Glomerular endothelial cell (primary cell): ENCODE measurements at regions not wholly inside any gene's neighbourhood (a gene's known extent, or its start where the extent isn't known, plus 50 kb on each side); places are given as distances from the start of the nearest gene placed in this dataset.
"Not testable (repeated sequence)": the region's sequence is repeated elsewhere in the genome, so short reads cannot be mapped to it uniquely, and the experiment has no call there.

Source experiments
- DNase-seq: peaks from one replicate; pipeline ENCODE4 v3.0.0-alpha.2; 2011; ENCODE audit warnings: low read depth, low spot score; ENCODE audit errors: extremely low read depth

DNA sequence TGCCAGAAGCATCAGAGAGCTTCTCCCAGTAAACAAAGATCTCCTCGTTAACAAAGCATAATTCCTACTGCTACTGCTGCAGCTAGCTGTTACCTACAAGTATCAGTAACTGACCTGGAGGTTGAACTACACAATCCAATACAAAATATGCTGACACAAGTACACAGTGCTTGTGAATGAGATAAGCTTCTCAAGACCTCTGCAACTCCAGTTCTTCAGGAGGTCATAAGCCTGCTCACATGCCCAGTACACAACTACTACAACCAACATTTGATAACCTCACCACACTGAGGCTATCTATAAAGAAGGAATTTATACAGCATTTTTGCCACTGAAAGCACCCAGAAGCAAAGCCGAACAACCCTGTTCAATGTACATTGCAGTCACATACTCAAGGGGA lies 66.7 kb upstream of the SMARCAD1 start:
- DNase-seq = no peak

DNA sequence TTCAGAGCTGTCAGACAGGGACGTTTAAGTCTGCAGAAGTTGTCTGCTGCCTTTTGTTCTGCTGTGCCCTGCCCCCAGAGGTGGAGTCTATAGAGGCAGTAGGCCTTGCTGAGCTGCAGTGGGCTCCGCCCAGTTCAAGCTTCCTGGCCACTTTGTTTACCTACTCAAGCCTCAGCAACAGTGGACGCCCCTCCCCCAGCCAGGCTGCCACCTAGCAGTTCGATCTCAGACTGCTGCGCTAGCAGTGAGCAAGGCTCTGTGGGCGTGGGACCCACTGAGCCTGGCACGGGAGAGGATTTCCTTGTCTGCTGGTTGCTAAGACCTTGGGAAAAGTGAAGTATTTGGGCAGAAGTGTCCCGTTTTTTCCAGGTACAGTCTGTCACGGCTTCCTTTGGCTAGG lies 59.6 kb upstream of the SMARCAD1 start:
- DNase-seq = not testable (repeated sequence)

DNA sequence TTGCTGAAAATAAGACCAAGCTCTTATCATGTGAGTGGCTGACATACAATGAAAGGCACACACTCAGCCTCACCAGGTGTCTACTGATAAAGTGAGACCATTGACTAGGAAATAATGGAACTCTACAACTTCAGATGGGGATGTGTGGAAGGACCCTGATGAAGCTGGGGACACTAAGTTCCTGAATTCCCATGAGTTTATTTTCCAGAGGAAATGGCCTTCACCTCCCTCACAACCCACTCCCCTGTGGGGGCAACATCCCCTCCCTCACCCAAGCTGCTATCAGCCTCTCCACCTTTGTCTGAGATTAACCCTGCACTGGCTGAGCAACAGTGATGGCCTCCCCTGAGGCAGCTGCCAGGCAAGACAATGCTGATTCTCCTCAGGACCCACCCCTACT lies 55.2 kb upstream of the SMARCAD1 start:
- no peak for DNase-seq

DNA sequence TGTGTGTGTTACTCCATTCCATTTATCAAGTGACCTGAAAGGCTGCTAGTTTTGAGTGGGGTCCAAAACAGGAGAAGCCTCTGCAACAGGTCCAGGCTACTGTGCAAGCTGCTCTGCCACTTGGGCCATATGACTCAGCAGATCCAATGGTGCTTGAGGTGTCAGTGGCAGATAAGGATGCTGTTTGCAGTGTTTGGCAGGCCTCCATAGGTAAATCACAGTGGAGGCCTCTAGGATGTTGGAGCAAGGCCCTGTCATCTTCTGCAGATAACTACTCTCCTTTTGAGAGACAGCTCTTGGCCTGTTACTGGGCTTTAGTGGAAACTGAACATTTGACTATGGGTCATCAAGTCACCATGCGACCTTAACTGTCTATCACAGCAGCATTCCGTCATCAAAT lies 52.3 kb upstream of the SMARCAD1 start:
- not testable (repeated sequence) for DNase-seq

DNA sequence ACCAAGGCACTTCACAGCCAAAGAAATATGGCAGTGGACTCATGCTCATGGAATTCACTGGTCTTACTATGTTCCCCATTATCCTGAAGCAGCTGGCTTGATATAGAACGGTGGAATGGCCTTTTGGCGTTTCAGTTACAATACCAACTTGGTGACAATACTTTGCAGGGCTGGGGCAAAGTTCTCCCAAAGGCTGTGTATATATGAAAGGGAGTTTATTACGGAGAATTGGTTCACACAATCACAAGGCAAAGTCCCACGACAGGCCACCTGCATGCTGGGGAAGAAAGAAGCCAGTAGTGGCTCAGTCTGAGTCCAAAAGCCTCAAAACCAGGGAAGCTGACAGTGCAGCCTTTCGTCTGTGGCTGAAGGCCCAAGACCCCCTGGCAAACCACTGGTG lies 50.8 kb upstream of the SMARCAD1 start:
- no peak for DNase-seq
